GM18505 (cell line): ENCODE measurements at regions not wholly inside any gene's neighbourhood (a gene's known extent, or its start where the extent isn't known, plus 50 kb on each side); places are given as distances from the start of the nearest gene placed in this dataset.

Experiments used
- ATAC-seq: cut with Tn5 transposase; IDR thresholded peaks from one replicate; pipeline ENCODE4 v1.9.1; 2021; ENCODE audit not compliant: unreplicated experiment
- POLR2A ChIP-seq: IDR thresholded peaks from 4 replicates; pipeline ENCODE4 v1.6.1; 2011; ENCODE audit warnings: borderline replicate concordance; ENCODE audit not compliant: insufficient read depth, insufficient read length; ENCODE audit errors: extremely low read depth

DNA sequence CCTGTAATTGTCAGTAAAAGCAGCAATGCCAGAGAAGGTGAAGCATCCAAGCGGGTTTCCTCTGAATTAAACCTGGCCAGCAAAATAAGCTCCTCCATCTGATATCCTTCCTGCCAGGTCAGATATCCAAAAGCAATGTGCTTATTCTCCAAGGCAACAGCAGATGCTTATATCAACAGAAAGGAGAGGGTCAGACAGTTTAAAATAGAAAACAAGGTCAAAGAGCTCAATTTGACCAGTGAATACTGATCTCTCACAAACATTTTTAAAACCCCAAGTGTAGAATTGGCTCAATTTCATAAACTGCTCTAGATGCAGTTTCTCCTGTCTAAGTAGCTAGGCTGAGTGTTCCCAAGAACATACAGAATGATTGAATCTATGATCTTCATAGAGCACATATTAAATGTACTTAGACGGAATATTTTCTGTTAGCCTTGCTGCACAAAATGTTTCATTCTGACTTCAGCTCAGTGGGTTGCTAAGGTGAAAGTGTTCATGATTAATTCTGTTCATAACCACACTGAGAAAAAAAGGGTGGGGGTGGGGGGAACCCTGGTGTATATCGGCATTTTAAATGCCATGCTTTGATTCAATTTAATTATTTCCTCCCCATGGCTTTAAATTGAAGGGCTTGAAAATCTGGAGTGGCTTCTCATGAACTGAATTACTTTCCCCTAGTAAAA, 174.2 kb upstream of the ARHGAP20 start:
- TF ChIP-seq POLR2A = no peak
- no peak for ATAC-seq

GRCh38 chr11:110883256-110883655, 171.0 kb upstream of the ARHGAP20 start:
- TF ChIP-seq POLR2A = no peak
- ATAC-seq = no peak

GRCh38 chr11:110878513-110878912, 166.3 kb upstream of the ARHGAP20 start:
- TF ChIP-seq POLR2A = no peak
- no peak for ATAC-seq

GRCh38 chr11:110874437-110875030, 162.3 kb upstream of the ARHGAP20 start:
- TF ChIP-seq POLR2A = no peak
- ATAC-seq = no peak

DNA sequence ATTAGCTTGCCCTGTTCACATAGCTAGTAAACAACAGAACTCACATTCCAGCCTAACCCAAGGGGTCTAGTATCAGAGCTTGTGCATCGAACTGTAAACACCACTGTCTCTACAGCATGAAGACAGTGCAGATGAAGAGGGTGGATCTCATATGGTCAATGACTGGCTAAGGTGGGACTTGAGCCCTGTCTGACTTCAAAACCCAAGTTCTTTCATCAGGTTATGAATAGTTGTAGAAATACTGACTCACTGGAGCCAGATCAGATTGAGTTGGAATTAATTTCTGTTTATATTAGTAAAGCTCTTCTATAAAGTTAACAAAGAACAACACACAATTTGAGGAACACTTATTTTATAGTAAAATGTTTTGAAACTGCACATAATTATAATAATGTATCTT, 161.7 kb upstream of the ARHGAP20 start:
- ATAC-seq = no peak
- no peak for TF ChIP-seq POLR2A

GRCh38 chr11:110870816-110871522, 158.7 kb upstream of the ARHGAP20 start:
- no peak for ATAC-seq
- no peak for TF ChIP-seq POLR2A

- no peak for TF ChIP-seq POLR2A
- no peak for ATAC-seq
Measured at GRCh38 chr11:110867951-110868350, 155.7 kb upstream of the ARHGAP20 start.

GRCh38 chr11:110866081-110866480, 153.8 kb upstream of the ARHGAP20 start:
- no peak for ATAC-seq
- no peak for TF ChIP-seq POLR2A

GRCh38 chr11:110862407-110862806, 150.2 kb upstream of the ARHGAP20 start:
- TF ChIP-seq POLR2A = no peak
- ATAC-seq = no peak

DNA sequence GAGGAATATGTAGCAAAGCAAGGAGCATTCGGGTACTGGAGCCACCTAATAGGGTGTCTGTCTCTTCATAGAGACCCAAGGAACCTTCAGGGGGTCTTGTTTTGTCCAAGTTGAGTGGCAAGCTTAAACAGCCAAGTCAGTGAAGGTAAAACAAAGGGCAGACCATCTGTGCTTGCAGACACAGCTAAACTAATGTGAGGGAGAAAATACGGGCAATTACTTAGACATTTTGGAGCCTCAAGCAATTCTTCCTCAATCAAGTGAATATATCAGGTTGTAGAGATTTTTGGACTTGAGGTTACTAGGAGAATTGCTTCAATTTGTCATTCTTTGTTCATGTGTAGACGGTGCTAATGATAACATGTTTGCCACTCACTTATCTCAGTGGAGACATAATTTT, 148.2 kb upstream of the ARHGAP20 start:
- ATAC-seq = no peak
- no peak for TF ChIP-seq POLR2A

DNA sequence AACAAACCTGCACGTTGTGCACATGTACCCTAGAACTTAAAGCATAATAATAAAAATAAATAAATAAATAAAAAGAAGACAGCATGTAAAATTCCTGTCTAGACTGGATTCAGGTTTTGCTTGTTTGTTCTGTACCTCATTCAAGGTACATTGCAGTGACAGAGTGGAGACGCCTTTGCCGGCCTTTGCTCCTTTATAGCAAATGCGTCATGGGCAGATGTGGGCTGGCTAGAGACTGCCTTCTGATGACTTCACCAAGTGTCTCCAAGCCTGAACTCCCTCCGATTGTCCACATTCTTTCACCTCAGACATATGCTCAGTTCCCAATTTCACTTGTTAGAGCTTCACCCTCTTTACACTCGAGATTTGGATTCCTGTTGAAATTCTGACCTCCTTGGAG, 147.8 kb upstream of the ARHGAP20 start:
- ATAC-seq = no peak
- TF ChIP-seq POLR2A = no peak

GRCh38 chr11:110859240-110859840, 147.1 kb upstream of the ARHGAP20 start:
- ATAC-seq = no peak
- no peak for TF ChIP-seq POLR2A

- TF ChIP-seq POLR2A = no peak
- ATAC-seq = peak; percentile 65
Measured at GRCh38 chr11:110858547-110858921, 146.3 kb upstream of the ARHGAP20 start.

DNA sequence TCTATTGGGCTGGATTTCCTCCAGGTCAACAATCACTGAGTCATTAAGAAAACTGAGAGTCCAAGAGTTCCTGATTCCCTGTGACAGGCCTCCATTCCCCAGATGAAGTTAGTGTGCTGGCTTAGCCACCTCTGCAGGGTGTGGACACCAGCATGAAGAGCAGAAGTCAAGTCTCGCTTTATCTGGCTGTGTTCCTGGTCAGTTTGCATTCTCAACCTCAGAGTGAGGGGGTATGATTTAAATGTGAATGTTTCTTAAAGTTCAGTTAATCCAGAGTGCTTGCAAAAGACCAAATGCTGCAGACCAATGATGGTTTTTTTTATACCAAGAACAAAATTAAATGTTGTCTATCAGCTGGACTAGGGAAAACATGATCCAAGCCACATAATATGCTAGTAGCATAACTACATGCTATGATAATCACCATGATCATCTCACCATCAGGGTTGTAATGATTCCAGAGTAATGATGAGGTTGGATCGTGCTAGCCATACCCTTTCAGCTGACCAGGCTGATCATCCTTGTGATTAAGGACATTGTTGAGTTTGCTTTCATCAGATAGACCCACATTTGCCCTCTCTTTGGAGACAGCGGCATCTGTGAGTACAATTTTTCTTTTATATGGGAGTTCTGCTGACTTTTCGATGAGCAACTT, 145.8 kb upstream of the ARHGAP20 start:
- peak; percentile 28 for ATAC-seq
- no peak for TF ChIP-seq POLR2A
